DOHH2 (cell line): ENCODE measurements at regions not wholly inside any gene's neighbourhood (a gene's known extent, or its start where the extent isn't known, plus 50 kb on each side); places are given as distances from the start of the nearest gene placed in this dataset.
A peak's percentile ranks its signal among the peaks of the same experiment; 100 is the strongest.

ENCODE experiments used
- CTCF ChIP-seq: fragments of 200-600 bp; sonication (generic); IDR thresholded peaks from one replicate; pipeline ENCODE4 v1.5.1; 2014; ENCODE audit warnings: antibody characterized with exemption, mild to moderate bottlenecking, low read depth, low read length; ENCODE audit not compliant: poor library complexity, severe bottlenecking
- EZH2phosphoT487 ChIP-seq: fragments of 200-600 bp; sonication (generic); IDR thresholded peaks from 2 replicates; pipeline ENCODE4 v1.6.1; 2017; ENCODE audit warnings: borderline replicate concordance, mild to moderate bottlenecking, antibody characterized with exemption, low read length, moderate library complexity, mixed read lengths

- peak; percentile 32 for TF ChIP-seq CTCF
- no peak for TF ChIP-seq EZH2phosphoT487
Measured at GRCh38 chr2:187138265-187138664, 289.3 kb upstream of the ZSWIM2 start.
